ENCODE measurements at regions not wholly inside any gene's neighbourhood (a gene's known extent, or its start where the extent isn't known, plus 50 kb on each side); places are given as distances from the start of the nearest gene placed in this dataset.

DNA sequence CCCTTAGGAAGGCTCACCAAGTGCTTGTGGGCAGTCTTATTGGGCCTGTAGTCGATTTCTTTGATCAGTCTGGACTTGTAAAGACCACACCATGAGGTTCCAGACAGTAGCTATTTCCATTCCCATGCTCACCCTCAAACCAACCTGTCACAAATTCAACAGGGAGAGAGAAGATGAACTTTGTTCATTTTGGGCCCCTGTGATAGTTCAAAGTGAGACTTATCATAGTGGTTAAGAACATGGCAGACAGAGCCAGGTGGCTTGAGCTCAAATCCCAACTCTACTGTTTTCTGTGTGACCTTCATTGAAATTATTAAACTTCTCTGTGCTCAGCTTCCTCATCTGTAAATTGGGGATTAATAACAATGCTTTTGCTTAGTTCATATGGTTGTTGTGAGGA is 53.9 kb upstream of the CTLA4 start:
- DNase-seq = no peak

DNA sequence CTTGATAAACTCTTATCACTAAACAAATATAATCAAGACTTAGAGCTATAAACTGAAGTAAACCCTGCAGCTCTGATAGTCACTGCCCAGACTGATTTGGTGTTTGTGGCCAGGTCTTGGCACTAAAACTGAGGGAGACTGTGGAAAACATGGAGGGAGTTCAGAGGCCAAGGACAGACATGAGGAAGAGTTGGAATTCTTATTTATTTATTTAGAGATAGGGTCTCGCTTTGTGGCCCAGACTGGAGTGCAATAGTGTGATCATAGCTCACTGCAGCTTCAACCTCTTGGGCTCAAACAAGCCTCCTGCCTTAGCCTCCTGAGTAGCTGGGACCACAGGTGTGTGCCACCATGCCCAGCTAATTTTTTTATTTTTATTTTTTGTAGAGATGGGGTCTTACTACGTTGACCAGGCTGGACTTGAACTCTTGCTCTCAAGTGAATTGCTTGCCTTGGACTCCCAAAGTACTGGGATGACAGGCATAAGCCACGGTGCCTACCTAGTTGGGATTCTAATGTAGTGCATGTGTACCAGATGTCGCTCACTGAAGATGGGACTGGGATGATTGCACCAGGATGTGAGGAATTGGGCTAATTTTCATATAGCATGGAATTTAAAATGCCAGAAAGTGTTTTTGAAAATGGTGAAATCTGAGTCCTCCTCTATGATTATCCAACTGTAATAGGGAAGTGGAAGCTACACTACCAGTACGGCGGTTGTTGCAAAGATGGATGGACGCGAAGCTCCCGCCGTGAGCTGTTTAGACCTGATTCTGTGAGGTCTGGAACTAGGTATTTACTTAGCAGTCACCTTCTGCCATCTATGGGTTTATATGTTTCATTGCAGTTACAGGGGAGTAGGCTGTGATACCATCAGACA is 52.7 kb upstream of the CTLA4 start:
- DNase-seq = peak; percentile 80

DNA sequence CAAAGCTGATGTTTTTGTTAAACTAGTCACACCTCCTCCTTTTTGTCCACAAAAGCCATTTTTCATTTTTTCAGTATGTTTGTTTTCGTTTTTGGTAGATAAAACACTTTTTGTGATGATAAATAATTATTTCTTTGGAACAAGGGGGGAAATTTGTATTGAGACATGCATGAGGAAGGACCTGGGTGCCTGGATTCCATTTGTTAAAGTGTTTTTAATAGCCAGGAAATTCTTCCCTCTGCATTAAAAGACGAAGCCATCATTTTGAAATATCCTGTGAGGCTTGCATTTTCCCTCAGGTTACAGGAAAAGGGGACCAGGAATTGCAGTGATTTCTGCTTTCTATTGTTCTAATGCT is 52.1 kb upstream of the CTLA4 start:
- no peak for DNase-seq

DNA sequence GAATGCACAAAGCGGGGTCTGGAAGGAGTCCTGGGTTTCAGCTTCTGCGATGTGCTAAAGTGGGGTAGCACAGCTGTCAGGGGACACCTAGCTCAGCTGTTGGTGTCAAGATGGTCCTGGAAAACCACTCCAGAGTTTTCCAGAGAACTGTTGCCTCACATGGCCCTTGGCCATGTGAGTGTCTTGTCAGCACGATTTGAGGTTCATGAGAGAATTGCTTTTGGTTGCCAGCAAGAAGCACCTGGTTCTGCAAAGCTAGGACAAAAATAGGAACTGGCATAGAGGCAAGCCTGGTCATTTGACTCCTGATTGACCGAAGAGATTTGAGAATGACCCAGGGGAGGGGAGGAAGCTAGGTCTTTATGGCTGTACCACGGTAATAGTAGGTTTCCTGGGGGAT is 50.4 kb upstream of the CTLA4 start:
- DNase-seq = no peak

Data from fibroblast of skin of right biceps (primary cell).